Activated CD4-positive, alpha-beta memory T cell treated with anti-CD3 and anti-CD28 coated beads, Interleukin-2, amount 10 ng/mL, durations not matched to agents 7 days and 5 days (primary cell): ENCODE measurements at regions not wholly inside any gene's neighbourhood (a gene's known extent, or its start where the extent isn't known, plus 50 kb on each side); places are given as distances from the start of the nearest gene placed in this dataset.
A peak's percentile ranks its signal among the peaks of the same experiment; 100 is the strongest.

Experiments used
- CTCF ChIA-PET: fragments of 350-600 bp; sonication (Branson Sonifier 250); formaldehyde crosslinking; loops from one replicate; lab custom pipeline; 2021; ENCODE audit warnings: antibody characterized with exemption, inconsistent platforms; lab: Charles Lee
- POLR2A ChIA-PET: fragments of 350-600 bp; sonication (Branson Sonifier 250); formaldehyde crosslinking; loops from one replicate; lab custom pipeline; 2021; ENCODE audit warnings: antibody characterized with exemption; lab: Charles Lee
- DNase-seq: peaks from one replicate; pipeline ENCODE4 v3.0.0-alpha.2; 2020
- H3K27ac Mint-ChIP-seq: one replicate; pipeline ENCODE4 v1.8.0; 2021; ENCODE audit warnings: mild to moderate bottlenecking, mixed read lengths
- H3K27me3 Mint-ChIP-seq: one replicate; pipeline ENCODE4 v1.8.0; 2021; ENCODE audit warnings: mixed read lengths
- H3K36me3 Mint-ChIP-seq: one replicate; pipeline ENCODE4 v1.8.0; 2021; ENCODE audit warnings: low read depth, mixed read lengths
- H3K4me1 Mint-ChIP-seq: one replicate; pipeline ENCODE4 v1.8.0; 2021; ENCODE audit warnings: mixed read lengths
- H3K4me3 Mint-ChIP-seq: one replicate; pipeline ENCODE4 v1.8.0; 2021; ENCODE audit warnings: mild to moderate bottlenecking, mixed read lengths
- H3K9me3 Mint-ChIP-seq: one replicate; pipeline ENCODE4 v1.8.0; 2021; ENCODE audit warnings: mixed read lengths

GRCh38 chr4:36394352-36394903, 113.0 kb downstream of the DTHD1 start:
- Mint-ChIP-seq H3K4me3 (peak overlapping the region; percentile 51), H3K27ac (peak overlapping the region; percentile 89), H3K36me3 (no peaks in the 10 kb centered on the region), H3K4me1 (peaks cover 16% of the 10 kb centered on the region), H3K27me3 (peaks cover 23% of the 10 kb centered on the region), H3K9me3 (no peaks in the 10 kb centered on the region)
- ChIA-PET CTCF (interaction anchor here (1.1 to 1.9 kb wide), 2 partner anchors 8 to 150 kb away, joined by 4 read pairs; partner anchors contain the start of gene ARAP2), POLR2A (interaction anchor here (0.5 to 4.3 kb wide), 6 partner anchors 8 to 227 kb away, joined by 3 to 18 read pairs (median 8); partner anchors contain the start of gene ARAP2)
- DNase-seq, result peak; percentile 48

- POLR2A ChIA-PET, result interaction anchor here (0.7 to 2.3 kb wide), 6 partner anchors 14 to 210 kb away, joined by 3 to 11 read pairs (median 4); partner anchors contain the start of gene ARAP2
Measured at GRCh38 chr4:36399762-36400353, 118.4 kb downstream of the DTHD1 start.

DNA sequence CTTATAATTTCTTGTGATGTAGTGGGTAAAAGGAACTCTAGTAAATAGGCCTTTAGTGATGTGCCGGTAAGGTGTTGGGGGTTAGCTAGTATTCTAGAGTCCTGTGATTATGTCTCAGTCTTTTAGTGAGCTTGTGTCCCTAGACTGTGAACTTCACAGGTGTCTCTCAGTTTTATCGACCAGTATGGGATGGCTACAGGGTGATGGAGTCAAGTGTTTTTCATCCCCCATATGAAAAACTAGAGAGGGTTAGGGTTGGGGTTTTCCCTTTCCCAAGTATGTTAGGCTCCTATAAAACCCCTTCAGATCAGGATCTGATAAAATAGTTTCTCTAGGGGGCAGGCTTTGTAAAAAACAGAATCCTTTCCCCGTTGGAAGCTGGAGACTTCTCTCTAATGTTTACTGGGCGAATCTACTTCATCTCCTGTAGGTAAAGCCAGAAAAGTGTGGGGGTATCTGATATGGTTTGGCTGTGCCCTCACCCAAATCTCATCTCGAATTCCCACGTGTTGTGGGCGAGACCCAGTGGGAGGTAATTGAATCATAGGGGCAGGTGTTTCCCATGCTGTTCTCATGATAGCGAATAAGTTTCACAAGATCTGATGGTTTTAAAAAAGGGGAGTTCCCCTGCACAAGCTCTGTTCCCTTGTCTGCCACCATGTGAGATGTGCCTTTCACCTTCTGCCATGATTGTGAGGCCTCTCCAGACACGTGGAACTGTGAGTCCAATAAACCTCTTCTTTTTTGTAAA, 120.8 kb downstream of the DTHD1 start:
- CTCF ChIA-PET, result interaction anchor here (1.0 to 1.7 kb wide), 3 partner anchors 13 to 52 kb away, joined by 3 to 5 read pairs (median 3); no protein-coding TSS in a partner anchor
- Mint-ChIP-seq H3K36me3 (no peaks in the 10 kb centered on the region), H3K4me1 (no peaks in the 10 kb centered on the region), H3K27me3 (peaks cover 21% of the 10 kb centered on the region), H3K9me3 (no peaks in the 10 kb centered on the region), H3K27ac (no peak overlapping the region), H3K4me3 (no peak overlapping the region)
- POLR2A ChIA-PET, result no interaction called here
- no peak for DNase-seq

More at GRCh38 chr4:36399762-36400353, 118.4 kb downstream of the DTHD1 start:
- DNase-seq, result peak; percentile 44
- Mint-ChIP-seq H3K9me3 (no peaks in the 10 kb centered on the region), H3K27me3 (peaks cover 21% of the 10 kb centered on the region), H3K4me1 (peaks cover 6% of the 10 kb centered on the region), H3K4me3 (no peak overlapping the region), H3K36me3 (no peaks in the 10 kb centered on the region), H3K27ac (no peak overlapping the region)
- CTCF ChIA-PET, result interaction anchor here (0.6 to 4.1 kb wide), 29 partner anchors 11 to 465 kb away, joined by 3 to 61 read pairs (median 6); partner anchors contain the start of genes ARAP2 and DTHD1

GRCh38 chr4:36411338-36411737, 129.9 kb downstream of the DTHD1 start:
- H3K27ac Mint-ChIP-seq, result no peak overlapping the region
- POLR2A ChIA-PET, result no interaction called here
- no peaks in the 10 kb centered on the region for H3K4me1 Mint-ChIP-seq
- DNase-seq, result no peak
- no peak overlapping the region for H3K4me3 Mint-ChIP-seq
- peaks cover 28% of the 10 kb centered on the region for H3K27me3 Mint-ChIP-seq
- H3K9me3 Mint-ChIP-seq, result no peaks in the 10 kb centered on the region
- no peaks in the 10 kb centered on the region for H3K36me3 Mint-ChIP-seq
- CTCF ChIA-PET, result interaction anchor here (0.6 kb wide), 1 partner anchor 11 kb away, joined by 3 read pairs; no protein-coding TSS in a partner anchor

GRCh38 chr4:36414248-36414647, 132.8 kb downstream of the DTHD1 start:
- H3K27me3 Mint-ChIP-seq, result peaks cover 33% of the 10 kb centered on the region
- H3K4me3 Mint-ChIP-seq, result no peak overlapping the region
- no peak overlapping the region for H3K27ac Mint-ChIP-seq
- no peaks in the 10 kb centered on the region for H3K4me1 Mint-ChIP-seq
- POLR2A ChIA-PET, result no interaction called here
- H3K9me3 Mint-ChIP-seq, result no peaks in the 10 kb centered on the region
- CTCF ChIA-PET, result interaction anchor here (0.6 to 1.2 kb wide), 2 partner anchors 14 to 945 kb away, joined by 3 read pairs; no protein-coding TSS in a partner anchor
- H3K36me3 Mint-ChIP-seq, result no peaks in the 10 kb centered on the region
- no peak for DNase-seq

DNA sequence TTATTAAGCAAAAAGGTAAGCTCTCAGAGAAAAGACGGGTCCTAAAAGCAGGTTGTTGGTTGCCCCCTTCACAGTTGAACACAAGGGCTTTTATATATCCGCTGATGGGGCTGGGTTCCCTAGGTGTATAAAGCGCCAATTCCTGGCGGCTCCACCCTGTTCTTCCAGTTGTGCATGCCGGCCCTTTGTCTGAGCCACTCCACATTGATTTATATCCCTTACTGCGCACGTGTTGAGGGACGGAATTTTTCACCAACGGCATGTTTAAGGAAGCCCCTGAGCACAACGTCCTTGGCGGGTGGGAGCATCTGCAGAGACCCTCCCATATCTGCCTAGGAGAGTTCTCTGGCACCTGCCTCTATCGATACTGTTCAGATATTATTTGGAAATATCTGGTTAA, 135.7 kb downstream of the DTHD1 start:
- no peak for DNase-seq
- H3K36me3 Mint-ChIP-seq, result no peaks in the 10 kb centered on the region
- H3K4me3 Mint-ChIP-seq, result no peak overlapping the region
- POLR2A ChIA-PET, result no interaction called here
- peaks cover 22% of the 10 kb centered on the region for H3K27me3 Mint-ChIP-seq
- H3K27ac Mint-ChIP-seq, result no peak overlapping the region
- no peaks in the 10 kb centered on the region for H3K9me3 Mint-ChIP-seq
- CTCF ChIA-PET, result no interaction called here
- H3K4me1 Mint-ChIP-seq, result no peaks in the 10 kb centered on the region

GRCh38 chr4:36420111-36420679, 138.8 kb downstream of the DTHD1 start:
- no peak overlapping the region for H3K4me3 Mint-ChIP-seq
- no peak overlapping the region for H3K27ac Mint-ChIP-seq
- H3K9me3 Mint-ChIP-seq, result no peaks in the 10 kb centered on the region
- peaks cover 18% of the 10 kb centered on the region for H3K27me3 Mint-ChIP-seq
- H3K36me3 Mint-ChIP-seq, result no peaks in the 10 kb centered on the region
- POLR2A ChIA-PET, result no interaction called here
- CTCF ChIA-PET, result no interaction called here
- no peaks in the 10 kb centered on the region for H3K4me1 Mint-ChIP-seq
- DNase-seq, result no peak

DNA sequence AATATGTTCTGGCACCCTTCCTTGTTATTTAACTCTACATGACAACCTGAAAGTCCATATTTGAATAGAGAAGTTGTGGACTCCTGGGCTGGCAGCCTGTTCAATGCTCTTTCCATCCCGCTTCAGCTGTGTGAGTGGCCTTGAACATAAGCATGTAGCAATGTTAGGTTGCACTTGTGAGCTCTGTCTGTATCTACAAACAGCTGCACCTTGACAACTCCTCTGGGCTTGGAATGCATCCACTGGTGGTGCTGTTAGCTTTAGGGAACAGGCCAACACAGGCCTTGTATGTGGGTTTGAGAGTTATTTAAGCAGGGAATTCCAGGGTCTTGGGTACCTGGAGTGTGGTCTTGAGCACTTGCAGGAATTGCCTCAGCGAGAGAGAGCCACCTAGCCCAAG, 141.2 kb downstream of the DTHD1 start:
- Mint-ChIP-seq H3K4me3 (no peak overlapping the region), H3K36me3 (no peaks in the 10 kb centered on the region), H3K9me3 (no peaks in the 10 kb centered on the region), H3K27me3 (peaks cover 12% of the 10 kb centered on the region), H3K4me1 (no peaks in the 10 kb centered on the region), H3K27ac (no peak overlapping the region)
- no peak for DNase-seq
- CTCF ChIA-PET, result no interaction called here
- POLR2A ChIA-PET, result no interaction called here

DNA sequence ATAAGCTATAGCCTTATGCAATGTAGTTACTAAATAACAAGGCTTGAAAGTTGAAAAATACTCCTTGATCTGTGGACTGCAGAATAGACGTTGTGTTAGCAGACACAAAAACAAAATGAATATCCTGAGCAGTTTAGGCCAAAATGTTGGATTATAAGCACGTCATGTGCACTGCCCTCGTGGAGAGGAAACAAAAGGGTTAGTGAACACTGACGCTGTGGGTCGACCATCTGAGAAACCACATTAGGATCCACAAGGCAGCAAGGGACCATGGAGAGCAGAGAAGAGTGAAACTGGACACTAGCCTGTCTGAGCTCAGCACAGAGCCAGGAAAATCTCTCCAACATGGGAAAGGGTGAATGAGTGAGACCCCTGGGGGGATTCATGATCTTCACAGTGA, 145.3 kb downstream of the DTHD1 start:
- no peak for DNase-seq
- H3K27ac Mint-ChIP-seq, result no peak overlapping the region
- no peaks in the 10 kb centered on the region for H3K9me3 Mint-ChIP-seq
- peaks cover 7% of the 10 kb centered on the region for H3K27me3 Mint-ChIP-seq
- ChIA-PET CTCF (no interaction called here), POLR2A (no interaction called here)
- no peaks in the 10 kb centered on the region for H3K4me1 Mint-ChIP-seq
- H3K36me3 Mint-ChIP-seq, result no peaks in the 10 kb centered on the region
- H3K4me3 Mint-ChIP-seq, result no peak overlapping the region

DNA sequence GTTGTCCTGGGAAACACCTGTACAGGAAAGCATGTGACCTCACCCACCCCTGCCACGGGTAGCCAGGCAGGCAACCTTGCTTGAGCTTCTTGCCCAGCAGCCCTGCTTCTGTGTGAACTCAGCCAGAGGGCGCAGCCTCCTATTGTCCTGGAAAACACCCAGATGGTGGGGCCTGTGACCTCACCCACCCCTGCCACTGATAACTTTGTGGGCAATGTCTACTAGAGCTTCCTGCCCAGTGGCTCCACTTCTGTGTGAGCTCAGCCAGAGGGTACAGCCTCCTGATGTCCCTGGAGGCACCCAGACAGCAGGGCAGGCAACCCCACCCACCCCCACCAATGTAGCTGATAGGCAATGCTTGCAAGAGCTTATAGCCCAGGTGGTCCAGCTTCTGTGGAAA, 146.3 kb downstream of the DTHD1 start:
- CTCF ChIA-PET, result no interaction called here
- Mint-ChIP-seq H3K4me1 (no peaks in the 10 kb centered on the region), H3K27ac (no peak overlapping the region), H3K36me3 (no peaks in the 10 kb centered on the region), H3K9me3 (no peaks in the 10 kb centered on the region), H3K27me3 (peaks cover 7% of the 10 kb centered on the region), H3K4me3 (no peak overlapping the region)
- POLR2A ChIA-PET, result no interaction called here
- DNase-seq, result no peak

- DNase-seq, result no peak
- no peak overlapping the region for H3K27ac Mint-ChIP-seq
- H3K4me3 Mint-ChIP-seq, result no peak overlapping the region
- ChIA-PET CTCF (no interaction called here), POLR2A (no interaction called here)
- no peaks in the 10 kb centered on the region for H3K4me1 Mint-ChIP-seq
- peaks cover 3% of the 10 kb centered on the region for H3K27me3 Mint-ChIP-seq
- H3K9me3 Mint-ChIP-seq, result peaks cover 6% of the 10 kb centered on the region
- no peaks in the 10 kb centered on the region for H3K36me3 Mint-ChIP-seq
Measured at GRCh38 chr4:36432586-36432985, 151.2 kb downstream of the DTHD1 start.

DNA sequence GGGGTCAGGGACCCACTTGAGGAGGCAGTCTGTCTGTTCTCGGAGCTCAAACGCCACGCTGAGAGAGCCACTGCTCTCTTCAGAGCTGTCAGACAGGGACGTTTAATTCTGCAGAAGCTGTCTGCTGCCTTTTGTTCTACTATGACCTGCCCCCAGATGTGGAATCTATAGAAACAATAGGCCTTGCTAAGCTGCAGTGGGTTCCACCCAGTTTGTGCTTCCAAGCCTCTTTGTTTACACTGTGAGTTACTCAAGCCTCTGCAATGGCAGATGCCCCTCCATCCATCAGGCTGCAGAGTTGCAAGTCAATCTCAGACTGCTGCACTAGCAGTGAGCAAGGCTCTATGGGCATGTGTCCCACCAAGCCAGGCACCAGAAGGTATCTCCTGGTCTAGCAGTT, 158.1 kb downstream of the DTHD1 start:
- no peak overlapping the region for H3K27ac Mint-ChIP-seq
- ChIA-PET CTCF (no interaction called here), POLR2A (no interaction called here)
- H3K9me3 Mint-ChIP-seq, result peaks cover 6% of the 10 kb centered on the region
- no peaks in the 10 kb centered on the region for H3K27me3 Mint-ChIP-seq
- no peaks in the 10 kb centered on the region for H3K4me1 Mint-ChIP-seq
- H3K36me3 Mint-ChIP-seq, result no peaks in the 10 kb centered on the region
- H3K4me3 Mint-ChIP-seq, result no peak overlapping the region
- no peak for DNase-seq

GRCh38 chr4:36445480-36445879, 164.1 kb downstream of the DTHD1 start:
- Mint-ChIP-seq H3K27ac (no peak overlapping the region), H3K36me3 (no peaks in the 10 kb centered on the region), H3K4me3 (no peak overlapping the region), H3K9me3 (no peaks in the 10 kb centered on the region), H3K4me1 (no peaks in the 10 kb centered on the region), H3K27me3 (peaks cover 4% of the 10 kb centered on the region)
- no peak for DNase-seq
- CTCF ChIA-PET, result no interaction called here
- POLR2A ChIA-PET, result no interaction called here
